Suppressor macrophage treated with lipopolysaccharide for 4 hours (primary cell): ENCODE measurements at regions not wholly inside any gene's neighbourhood (a gene's known extent, or its start where the extent isn't known, plus 50 kb on each side); places are given as distances from the start of the nearest gene placed in this dataset.

Experiments
- DNase-seq: peaks from one replicate; pipeline ENCODE4 v3.0.0-alpha.2; 2020

DNA sequence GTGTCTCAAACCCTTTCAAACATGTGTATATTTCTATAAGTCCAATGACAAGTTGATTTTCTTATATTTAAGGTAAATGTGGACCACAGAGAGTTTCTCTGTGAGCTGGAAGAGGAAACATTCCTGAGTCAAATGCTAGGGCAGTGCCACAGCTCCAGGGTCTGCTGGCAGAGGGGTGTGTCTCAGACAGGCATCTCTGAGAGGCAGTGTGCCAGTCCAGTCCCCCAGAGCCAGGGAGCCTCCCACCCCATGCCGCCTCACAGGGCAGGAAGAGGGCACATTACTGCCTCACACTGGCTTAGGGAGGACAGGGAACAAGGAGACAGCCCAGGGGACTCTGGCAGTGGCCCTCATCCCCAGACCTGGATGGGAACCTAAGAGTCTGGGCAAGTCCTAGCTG is 120.2 kb downstream of the TENT4A start:
- DNase-seq: no peak

DNA sequence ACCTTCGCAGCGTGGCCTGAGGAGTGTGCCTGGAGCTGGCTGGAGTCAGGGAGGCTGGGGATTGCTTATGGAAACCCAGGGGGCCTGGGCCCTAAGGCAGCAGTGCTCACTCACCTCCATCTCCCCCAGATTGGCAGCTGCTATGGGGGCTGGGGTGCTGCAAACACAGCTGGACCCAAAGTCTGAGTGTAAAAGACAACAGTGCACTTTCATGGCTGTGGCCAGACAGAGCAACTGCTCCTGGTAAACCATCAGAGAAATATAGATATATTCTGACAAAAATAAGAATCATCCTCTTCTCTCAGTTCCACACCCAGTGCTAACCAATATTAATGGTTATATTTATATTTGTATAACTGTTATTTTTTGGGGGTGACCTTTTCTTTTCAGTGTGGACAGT is 123.9 kb downstream of the TENT4A start:
- no peak for DNase-seq

DNA sequence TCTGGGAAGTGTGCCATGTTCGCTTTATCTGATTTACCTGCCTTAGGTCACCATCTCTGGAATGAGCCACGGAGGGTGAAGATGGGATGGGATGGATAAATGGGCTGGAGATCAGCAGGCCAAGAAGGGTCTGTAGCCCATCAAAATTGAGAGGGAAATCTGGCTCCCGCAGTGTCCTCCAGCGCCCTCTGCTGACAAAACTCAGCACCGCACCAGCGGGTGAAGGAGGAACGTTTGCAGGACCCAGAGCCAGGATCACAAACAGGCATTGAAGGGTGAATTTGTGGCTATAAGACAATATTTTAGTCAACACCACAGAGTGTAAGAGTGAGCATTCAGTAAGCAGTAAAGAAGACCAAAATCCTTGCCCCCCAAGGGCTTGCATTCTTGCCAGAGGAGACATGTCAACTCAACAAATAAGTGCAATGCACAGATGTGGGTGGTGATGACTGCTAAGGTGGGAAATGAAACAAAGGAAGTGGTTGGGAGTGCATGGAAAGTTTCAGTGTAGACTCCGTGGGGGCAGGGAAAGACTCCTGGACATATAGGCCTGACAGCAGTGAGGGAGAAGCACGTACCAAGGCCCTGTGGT is 124.4 kb downstream of the TENT4A start:
- DNase-seq: peak; percentile 48

DNA sequence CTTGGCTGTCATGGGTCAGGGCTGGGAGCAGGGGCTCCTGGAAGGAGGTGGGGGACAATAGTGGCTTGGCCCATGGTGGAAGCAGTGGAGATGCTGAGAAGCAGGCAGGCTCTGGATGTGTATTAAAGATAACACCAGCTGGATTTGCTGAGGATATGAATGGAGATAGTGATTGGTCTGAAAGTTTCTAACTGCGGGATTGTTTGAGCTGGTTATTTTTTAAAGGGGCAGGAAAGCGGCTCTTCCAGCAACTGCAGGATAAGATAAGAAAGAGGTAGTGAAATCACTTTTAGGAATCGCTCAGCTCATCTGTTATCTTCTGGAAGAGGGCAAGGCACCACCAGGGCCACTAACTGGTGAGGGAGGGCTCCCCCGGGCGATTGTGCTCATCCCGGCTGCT is 125.5 kb downstream of the TENT4A start:
- no peak for DNase-seq

DNA sequence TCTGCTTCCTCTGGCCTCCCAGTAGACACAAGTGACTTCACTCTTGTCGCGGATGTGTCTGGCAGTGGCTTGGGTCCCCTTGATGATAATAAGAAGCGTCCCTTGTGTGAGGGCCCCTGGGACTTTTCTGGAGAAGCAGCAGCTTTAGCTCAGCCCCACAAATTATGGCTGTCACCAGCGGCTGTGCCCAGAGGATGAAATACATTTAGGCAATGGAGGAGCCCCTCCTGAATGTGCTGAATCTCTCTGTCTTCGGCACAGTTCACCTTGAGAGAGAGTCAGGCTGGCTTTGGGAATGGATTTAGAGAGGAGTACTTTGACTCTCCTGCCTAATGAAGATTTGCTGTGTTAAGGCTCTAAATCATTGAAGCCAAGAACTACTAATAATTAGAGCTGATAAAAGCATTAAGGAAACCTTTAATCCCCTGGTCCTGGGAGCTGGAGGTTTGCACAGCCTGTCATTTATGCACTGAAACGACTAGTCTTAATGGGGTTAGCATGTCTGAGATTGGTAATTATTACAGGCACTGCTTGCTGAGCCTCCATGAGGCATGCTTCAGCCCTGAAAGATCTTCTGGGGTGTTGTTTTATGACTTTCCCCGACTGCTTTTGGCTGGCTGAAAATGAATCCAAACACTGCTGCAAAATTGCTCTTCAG is 127.0 kb downstream of the TENT4A start:
- DNase-seq: no peak

DNA sequence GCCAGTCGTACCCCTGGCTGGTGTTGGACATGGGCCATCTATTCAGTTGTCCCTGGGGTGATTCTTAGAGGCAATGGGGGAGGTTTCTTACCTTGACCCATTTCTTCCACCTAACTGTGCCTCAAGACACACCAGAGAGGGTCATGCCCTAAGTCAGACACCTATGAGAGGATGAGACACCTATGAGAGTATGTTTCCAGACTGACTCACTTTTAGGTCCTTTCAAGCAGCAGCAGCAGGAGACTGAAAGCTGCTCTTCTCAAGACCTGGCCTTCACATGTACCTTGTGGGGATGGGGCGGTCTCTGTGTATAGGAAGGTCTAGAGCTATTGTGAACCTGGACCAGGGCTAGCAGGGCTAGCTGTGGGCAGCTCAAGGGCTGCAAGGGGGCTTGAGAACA is 130.1 kb downstream of the TENT4A start:
- DNase-seq: no peak

DNA sequence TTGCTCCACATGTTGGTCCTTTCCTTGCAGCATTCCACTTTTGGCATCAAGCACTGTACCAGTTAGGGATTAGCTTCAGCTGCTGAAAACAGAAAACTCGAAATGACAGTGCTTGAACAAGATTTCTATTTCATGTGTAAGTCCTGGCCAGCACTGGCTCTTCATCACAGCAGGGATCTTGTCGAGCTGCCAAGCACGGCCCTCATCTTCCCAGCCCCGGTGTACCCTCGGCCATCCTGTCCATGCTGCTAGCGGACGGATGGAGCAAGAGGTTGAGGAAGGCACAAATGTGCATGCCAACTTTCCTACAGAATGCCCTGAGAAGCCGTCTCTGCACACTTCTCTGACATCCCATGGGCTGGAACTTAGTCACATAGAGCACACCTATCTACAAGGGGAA is 130.6 kb downstream of the TENT4A start:
- no peak for DNase-seq

DNA sequence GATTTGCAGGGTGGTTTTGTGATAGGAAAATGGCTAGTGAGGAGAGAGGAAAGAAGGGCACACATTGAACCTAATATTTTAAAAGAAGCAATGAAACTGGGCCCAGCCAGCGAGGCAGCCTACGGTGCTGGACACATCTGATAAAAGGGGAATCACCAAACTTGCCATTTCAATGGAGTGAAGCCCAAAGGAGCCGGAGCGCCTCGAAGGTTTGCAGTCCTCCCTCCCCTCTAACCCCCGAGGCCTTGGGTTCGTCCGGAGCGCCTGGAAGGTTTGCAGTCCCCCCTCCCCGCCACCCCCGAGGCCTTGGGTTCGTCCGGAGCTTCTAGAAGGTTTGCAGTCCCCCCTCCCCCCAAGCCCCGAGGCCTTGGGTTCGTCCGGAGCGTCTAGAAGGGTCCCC is 132.6 kb downstream of the TENT4A start:
- no peak for DNase-seq

DNA sequence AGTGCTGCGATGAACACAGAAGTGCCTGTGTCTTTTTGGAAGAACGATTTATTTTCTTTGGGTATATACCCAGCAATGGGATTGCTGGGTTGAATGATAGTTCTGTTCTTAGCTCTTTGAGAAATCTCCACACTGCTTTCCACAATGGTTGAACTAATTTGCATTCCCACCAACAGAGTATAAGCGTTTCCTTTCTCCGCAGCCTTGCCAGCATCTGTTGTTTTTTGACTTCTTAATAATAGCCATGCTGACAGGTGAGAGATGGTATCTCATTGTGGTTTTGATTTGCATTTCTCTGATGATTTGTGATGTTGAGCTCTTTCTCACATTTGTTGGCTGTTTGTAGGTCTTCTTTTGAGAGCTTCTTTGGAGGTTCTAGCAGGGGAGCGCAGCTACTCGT is 134.6 kb downstream of the TENT4A start:
- DNase-seq: no peak

DNA sequence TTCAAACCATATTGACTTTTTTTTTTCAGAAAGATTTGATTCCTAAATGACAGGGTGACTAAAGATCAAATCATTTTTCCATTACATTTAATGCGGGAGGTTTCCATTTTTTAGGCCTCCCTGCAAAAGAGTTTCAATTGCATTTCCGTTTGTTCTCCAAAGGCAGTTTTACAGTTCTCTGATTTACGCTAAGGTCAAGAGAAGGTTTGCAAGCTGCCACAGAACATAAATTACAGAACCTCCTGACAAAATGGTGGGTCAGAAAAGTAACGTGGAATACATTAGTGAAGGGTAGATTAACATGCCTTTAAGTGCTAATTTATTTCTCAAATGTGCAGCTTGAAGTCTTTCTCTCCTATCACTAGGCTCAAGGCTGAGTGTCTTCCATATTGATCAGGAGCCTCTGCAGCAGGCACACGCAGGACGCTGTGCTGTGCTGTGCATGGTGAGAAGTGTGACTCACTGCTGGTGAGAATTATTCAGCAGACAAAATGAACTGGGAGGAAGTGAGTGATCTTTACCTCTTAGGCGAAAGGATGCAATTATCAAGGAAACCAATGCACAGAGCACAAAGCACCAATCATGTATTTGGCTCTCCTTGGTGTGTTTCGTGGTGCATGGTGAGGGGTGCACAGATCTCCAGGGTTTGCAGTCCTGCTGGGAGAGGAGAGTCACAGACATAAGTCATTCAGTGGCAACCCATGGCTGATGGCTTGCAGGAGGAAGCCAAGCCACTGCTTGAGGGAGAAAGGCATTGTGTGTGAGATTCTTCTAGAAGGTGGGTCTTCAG is 136.3 kb downstream of the TENT4A start:
- no peak for DNase-seq

DNA sequence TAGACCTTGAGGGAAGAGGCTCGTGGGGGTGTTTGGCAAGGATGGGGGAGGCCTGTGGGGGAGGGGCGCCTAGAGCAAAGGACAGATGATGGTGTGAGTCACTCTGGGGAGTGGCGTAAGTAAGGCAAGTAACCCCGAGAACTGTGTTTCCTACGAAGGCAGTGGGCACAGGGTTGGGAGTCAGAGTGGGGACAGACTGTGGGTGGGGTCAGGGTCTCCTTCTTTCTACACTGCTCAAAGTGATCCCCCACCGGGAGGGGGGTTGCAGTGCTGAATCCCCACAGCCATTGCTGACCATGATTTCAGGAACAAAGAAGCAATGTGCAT is 136.8 kb downstream of the TENT4A start:
- DNase-seq: no peak

DNA sequence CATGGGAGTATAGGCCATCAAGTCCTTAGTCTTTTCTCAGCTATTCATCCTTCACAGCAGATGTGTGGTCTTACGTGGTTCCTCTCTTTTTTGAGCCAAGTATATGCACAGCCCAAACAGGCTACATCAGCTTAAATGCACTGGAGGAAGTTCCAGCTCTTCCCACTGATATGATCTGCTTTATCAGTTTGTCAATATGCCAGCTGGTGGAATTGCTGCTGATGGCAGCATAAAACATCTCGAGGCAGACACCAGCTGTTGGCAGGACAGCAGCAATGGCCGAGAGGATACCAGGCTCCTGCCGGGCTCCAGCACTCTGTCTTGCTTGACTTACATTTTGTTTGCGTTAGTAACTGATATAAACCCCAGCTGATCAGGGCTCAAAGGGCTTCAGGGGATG is 143.4 kb downstream of the TENT4A start:
- no peak for DNase-seq

DNA sequence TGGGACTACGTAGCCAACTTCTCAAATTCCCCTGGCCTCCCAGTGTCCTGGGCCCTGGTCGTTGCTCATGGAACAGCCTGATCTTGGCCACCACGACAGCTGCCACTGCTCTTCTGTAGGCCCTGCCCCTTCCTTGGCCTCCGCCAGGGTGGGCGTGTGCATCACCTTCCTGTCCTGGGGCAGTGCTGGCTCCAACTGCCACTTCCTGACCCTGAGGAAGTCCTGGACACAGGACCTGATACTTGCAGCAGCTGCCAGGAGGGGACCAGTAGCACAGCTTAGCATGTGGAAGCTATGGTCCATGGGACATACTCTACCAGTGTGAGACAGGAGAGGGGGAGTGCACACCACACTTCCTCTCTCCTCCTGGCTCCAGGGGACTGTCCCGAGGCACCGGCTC is 145.2 kb downstream of the TENT4A start:
- DNase-seq: no peak

DNA sequence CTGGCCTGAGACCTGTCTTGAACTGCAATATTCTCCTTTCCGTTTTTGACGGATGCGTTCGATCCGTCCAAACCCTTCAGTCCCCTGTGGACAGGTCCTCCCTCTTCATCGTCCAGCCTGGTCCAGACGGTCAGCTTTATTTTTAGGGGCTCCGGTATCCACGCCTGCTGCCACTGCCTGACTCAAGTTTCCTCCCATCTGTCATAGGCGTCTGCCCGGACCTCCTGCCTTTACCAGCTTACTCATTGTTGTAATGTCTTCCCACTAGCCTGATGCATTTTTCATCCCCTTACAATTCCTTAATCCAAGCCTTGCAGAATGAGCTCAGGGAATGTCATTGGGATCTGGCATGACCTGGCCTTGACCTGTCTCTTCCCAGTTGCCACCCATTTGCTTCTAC is 145.8 kb downstream of the TENT4A start:
- no peak for DNase-seq

DNA sequence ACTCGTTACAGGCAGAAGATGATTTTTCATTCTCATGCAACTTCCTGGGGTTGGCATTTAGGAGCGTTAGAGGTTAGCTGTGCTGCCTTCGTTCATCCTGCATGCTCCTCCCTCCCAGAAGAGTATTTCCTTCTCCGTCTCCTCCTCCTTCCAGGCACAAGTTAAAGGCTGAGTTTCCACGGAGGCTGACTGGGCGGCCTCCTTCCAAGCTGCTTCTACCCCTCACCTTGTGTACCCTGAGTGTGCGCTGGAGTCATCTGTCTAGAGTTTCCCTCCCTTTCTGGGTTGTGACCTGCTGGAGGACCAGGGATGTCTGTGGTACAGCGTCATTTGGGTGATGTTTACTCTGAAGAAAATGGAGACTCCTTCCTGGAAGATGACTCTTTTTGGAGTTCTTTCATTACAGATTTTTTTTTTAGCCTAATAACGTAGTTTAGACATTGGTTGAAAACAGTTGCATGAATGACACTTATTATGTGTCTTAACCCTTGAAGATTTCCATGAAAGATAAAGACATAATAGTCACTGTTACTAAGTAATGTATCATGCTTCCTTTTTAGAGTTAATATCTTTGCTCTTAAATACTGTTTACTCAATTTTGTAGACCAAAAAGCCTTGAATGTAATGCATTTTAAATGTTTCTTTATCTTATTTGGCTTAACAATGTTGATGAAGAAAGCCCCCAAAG is 146.9 kb downstream of the TENT4A start:
- no peak for DNase-seq

DNA sequence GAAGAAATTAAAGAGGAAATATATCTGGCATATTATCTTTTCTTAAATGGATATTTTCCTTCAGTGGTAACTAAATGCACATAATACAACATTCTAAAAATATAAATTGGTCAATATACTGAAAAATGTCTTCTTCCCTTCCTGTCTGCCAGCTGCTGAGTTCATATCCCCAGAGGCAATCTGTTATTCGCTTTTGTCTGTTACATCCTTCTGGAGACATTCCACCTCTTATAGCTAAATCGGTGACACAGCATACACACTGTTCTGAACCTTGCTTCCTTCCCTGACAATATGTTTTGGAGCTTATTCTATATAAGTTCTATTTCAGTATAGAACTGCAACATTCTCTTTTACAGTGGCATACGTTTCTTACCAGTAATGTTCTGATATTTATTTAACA is 147.8 kb downstream of the TENT4A start:
- no peak for DNase-seq

DNA sequence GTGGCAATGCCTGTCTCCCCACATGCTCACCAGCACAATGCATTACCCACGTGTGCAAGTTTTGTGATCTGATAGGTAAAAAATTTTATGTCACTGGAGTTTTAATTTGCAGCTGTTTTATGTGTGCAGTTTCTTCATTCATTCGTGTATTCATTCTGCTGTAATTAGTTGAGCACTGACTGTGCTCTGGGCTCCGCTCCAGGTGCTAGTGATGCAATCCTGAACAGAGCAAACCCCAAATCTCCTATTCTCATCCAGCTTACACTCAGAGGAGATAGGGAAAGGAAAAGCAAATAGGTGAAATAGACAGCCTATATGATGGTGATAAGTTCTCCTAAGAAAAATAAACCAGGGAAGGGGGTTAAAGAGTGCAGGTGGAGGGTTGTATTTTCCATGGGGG is 148.4 kb downstream of the TENT4A start:
- DNase-seq: no peak

DNA sequence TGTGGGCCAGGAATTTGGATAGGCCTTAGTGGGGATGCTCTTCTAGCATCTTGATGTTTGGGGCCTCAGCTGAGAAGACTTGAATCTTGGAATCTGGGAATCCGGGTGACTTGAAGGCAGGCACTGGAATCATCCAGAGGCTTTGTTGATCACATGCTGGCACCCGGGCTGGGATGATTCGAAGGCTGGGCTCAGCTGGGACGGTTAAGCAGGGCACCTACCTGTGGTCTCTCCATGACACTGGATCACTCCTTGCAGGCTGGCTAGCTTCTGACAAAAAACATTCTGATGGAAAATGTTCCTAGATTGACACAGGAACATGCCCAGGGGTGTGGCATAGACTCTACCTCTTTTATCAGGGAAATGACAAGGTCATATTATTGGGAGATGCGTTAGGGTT is 149.1 kb downstream of the TENT4A start:
- DNase-seq: no peak

DNA sequence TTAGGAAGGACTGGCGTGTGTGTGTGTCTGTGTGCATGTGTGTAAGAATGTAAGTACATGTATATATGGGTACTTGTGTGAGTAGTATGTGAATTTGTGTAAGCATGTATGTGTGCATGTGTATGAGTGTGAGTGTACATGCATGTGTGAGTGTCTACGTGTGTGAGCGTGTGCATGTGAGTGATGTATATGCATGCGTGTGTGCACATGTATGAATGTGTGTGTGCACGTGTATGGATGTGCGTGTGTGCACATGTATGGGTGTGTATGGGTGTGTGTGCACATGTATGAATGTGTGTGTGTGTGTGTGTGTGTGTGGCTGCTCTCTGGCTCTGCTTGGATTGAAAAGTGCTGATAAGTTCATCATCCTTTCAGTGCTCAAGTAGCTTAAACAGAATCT is 154.5 kb downstream of the TENT4A start:
- DNase-seq: no peak

DNA sequence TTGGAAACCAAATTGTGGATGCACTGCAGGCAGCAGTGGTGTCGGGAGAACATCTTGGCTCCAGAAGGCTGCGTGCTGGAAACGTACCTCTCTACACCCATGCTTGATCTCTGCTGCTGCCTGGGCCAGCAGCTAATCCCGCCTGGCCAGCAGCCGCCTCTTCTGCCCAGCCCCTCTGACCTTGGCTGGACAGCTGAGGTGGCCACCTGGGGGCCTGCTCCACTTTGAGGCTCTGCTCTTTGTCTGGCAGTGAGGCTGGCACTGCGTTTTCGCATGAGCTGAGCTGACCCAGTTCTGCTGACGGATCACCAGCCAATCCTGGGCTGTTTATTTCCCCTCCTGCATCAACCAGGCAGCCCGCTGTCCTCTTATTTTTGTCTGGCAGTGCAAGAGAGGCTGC is 154.9 kb downstream of the TENT4A start:
- DNase-seq: no peak

DNA sequence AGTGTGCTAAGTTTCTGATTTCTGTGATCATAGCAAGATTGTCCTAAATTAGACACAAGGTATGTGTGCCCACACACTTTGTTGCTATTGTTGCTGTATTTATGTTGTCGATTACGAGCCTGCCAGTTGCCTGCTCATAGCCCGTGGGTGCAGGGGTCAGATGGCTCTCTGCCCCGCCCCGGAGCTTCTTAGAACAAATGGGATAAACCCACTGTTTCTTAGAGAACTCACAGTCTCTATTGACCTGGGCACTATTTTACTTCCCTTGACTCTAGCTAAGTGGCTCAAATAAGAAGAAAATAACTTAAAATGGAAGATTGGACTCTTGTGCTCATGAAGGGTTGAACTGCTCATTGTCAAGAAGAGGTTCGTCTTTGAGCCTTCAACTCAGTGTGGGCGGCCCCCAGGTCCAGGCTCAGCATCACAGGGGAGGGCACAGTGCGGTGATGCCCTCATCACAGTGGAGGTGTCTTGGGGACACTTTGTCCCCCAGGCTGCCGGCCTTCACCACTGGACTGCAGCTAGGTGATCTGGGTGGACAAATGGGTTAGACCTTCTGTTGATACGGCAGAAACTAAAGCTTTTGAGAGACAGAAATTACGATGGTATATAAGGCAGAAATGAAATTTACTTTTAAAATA is 155.5 kb downstream of the TENT4A start:
- no peak for DNase-seq

DNA sequence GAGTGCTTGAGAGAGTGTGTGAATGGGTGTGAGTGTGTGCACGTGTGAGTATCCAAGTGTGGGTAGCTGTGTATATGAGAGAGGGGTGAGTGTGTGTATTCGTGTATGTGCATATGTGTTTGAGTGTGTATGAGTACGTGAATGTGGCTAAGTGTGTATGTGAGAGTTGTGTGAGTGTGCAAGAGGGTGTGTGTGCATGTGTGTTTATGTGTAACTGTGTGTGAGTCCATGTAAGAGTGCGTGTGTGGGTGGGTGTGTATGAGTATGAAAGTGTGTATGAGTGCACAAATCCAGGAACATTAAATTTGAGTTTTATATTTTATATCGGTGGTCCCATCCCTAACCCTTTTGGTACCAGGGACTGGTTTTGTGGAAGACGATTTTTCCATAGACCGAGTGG is 156.4 kb downstream of the TENT4A start:
- no peak for DNase-seq

DNA sequence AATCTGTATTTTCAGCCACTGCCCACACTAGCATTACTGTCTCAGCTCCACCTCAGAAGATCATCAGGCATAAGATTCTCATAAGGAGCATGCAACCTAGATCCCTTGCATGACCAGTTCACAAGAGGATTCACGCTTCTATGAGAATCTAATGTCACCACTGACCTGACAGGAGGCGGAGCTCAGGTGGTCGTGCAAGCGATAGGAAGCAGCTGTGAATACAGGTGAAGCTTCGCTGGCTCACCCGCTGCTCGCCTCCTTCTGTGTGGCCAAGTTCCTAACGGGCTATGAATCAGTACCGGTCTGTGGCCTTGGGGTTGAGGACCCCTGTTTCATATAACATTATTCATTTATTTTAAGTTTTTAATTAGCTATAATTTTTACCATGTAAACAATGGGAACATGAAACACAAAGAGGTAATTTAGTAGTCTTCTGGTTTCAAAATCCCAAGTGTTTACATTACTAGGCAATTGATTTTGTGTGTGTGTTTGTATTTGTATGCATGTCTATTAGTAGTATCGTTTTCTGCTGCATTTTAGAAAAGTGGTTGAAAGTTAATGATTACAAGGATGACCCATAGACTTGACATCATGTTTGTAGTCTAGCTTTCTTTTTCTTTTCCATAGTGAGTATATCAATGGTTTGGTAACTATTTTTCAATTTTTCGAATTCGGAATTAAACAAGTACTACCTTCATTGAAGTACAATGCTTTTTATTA is 159.4 kb downstream of the TENT4A start:
- DNase-seq: no peak
